SK-N-SH treated with all-trans-retinoic acid at 6 μM for 48 hours (cell line): ENCODE measurements at regions not wholly inside any gene's neighbourhood (a gene's known extent, or its start where the extent isn't known, plus 50 kb on each side); places are given as distances from the start of the nearest gene placed in this dataset.

Source experiments
- ATAC-seq: fragments of 200-7000 bp; cut with Tn5 transposase; 3 replicates; pipeline ENCODE4 v1.9.1; 2020; ENCODE audit warnings: mild to moderate bottlenecking, moderate library complexity
- ARNTL ChIP-seq: fragments of 450-650 bp; formaldehyde crosslinking; IDR thresholded peaks from 2 replicates; pipeline ENCODE4 v1.5.0; 2020; ENCODE audit warnings: low read depth, mild to moderate bottlenecking, moderate library complexity, borderline replicate concordance
- BACH2 ChIP-seq: fragments of 250-450 bp; sonication (Bioruptor Pico); IDR thresholded peaks from 2 replicates; pipeline ENCODE4 v1.9.0; 2021; ENCODE audit warnings: mild to moderate bottlenecking, borderline replicate concordance
- CREB5 ChIP-seq: fragments of 250-450 bp; sonication (Bioruptor Pico); IDR thresholded peaks from 2 replicates; pipeline ENCODE4 v1.5.1; 2020; ENCODE audit warnings: low read depth, mild to moderate bottlenecking, moderate library complexity
- CSDC2 ChIP-seq: fragments of 250-450 bp; sonication (Bioruptor Pico); IDR thresholded peaks from 2 replicates; pipeline ENCODE4 v1.5.0; 2020; ENCODE audit warnings: mild to moderate bottlenecking, moderate library complexity
- ESRRG ChIP-seq: fragments of 250-450 bp; sonication (Bioruptor Pico); IDR thresholded peaks from 2 replicates; pipeline ENCODE4 v1.6.1; 2021; ENCODE audit warnings: mild to moderate bottlenecking
- OSR1 ChIP-seq: fragments of 250-450 bp; sonication (Bioruptor Pico); IDR thresholded peaks from 2 replicates; pipeline ENCODE4 v1.8.0; 2022; ENCODE audit warnings: moderate library complexity, mild to moderate bottlenecking, inconsistent platforms
- PPARA ChIP-seq: fragments of 250-450 bp; sonication (Bioruptor Pico); IDR thresholded peaks from 2 replicates; pipeline ENCODE4 v1.5.0; 2020; ENCODE audit warnings: mild to moderate bottlenecking, borderline replicate concordance
- RARB ChIP-seq: fragments of 250-450 bp; sonication (Bioruptor Pico); IDR thresholded peaks from 2 replicates; pipeline ENCODE4 v1.8.0; 2021; ENCODE audit warnings: mild to moderate bottlenecking, moderate library complexity
- SNAI2 ChIP-seq: fragments of 250-450 bp; sonication (Bioruptor Pico); IDR thresholded peaks from 2 replicates; pipeline ENCODE4 v1.5.0; 2020; ENCODE audit warnings: mild to moderate bottlenecking, moderate library complexity
- TCF4 ChIP-seq: fragments of 250-450 bp; sonication (Bioruptor Pico); IDR thresholded peaks from 2 replicates; pipeline ENCODE4 v1.8.0; 2021; ENCODE audit warnings: mild to moderate bottlenecking, moderate library complexity, borderline replicate concordance
- ZC3H10 ChIP-seq: fragments of 250-450 bp; sonication (Bioruptor Pico); IDR thresholded peaks from 2 replicates; pipeline ENCODE4 v1.5.1; 2021; ENCODE audit warnings: mild to moderate bottlenecking, moderate library complexity
- ZFP3 ChIP-seq: fragments of 250-450 bp; sonication (Bioruptor Pico); IDR thresholded peaks from 2 replicates; pipeline ENCODE4 v1.5.0; 2020; ENCODE audit warnings: mild to moderate bottlenecking, moderate library complexity
- ZFP30 ChIP-seq: fragments of 450-650 bp; formaldehyde crosslinking; IDR thresholded peaks from 2 replicates; pipeline ENCODE4 v1.5.0; 2022; ENCODE audit warnings: mild to moderate bottlenecking, moderate library complexity
- ZNF565 ChIP-seq: fragments of 450-650 bp; formaldehyde crosslinking; conservative IDR thresholded peaks from 2 replicates; pipeline ENCODE4 v1.5.0; 2020; ENCODE audit warnings: low read depth, mild to moderate bottlenecking, moderate library complexity
- ZNF70 ChIP-seq: fragments of 450-650 bp; formaldehyde crosslinking; IDR thresholded peaks from 2 replicates; pipeline ENCODE4 v1.5.0; 2020; ENCODE audit warnings: mild to moderate bottlenecking, moderate library complexity
- ZNF8 ChIP-seq: fragments of 450-650 bp; formaldehyde crosslinking; IDR thresholded peaks from 2 replicates; pipeline ENCODE4 v1.5.0; 2020; ENCODE audit warnings: mild to moderate bottlenecking, moderate library complexity
- TF ChIP-seq, protein P1 (sequence below): fragments of 250-450 bp; sonication (Bioruptor Pico); IDR thresholded peaks from 2 replicates; pipeline ENCODE4 v1.5.0; 2020; ENCODE audit warnings: mild to moderate bottlenecking, moderate library complexity
- TF ChIP-seq, protein P2 (sequence below): fragments of 250-450 bp; sonication (Bioruptor Pico); IDR thresholded peaks from 2 replicates; pipeline ENCODE4 v1.5.1; 2021; ENCODE audit warnings: mild to moderate bottlenecking, moderate library complexity
- TF ChIP-seq, protein P3 (sequence below): fragments of 250-450 bp; sonication (Bioruptor Pico); IDR thresholded peaks from 2 replicates; pipeline ENCODE4 v1.8.0; 2021; ENCODE audit warnings: low read depth, mild to moderate bottlenecking, moderate library complexity, borderline replicate concordance

DNA sequence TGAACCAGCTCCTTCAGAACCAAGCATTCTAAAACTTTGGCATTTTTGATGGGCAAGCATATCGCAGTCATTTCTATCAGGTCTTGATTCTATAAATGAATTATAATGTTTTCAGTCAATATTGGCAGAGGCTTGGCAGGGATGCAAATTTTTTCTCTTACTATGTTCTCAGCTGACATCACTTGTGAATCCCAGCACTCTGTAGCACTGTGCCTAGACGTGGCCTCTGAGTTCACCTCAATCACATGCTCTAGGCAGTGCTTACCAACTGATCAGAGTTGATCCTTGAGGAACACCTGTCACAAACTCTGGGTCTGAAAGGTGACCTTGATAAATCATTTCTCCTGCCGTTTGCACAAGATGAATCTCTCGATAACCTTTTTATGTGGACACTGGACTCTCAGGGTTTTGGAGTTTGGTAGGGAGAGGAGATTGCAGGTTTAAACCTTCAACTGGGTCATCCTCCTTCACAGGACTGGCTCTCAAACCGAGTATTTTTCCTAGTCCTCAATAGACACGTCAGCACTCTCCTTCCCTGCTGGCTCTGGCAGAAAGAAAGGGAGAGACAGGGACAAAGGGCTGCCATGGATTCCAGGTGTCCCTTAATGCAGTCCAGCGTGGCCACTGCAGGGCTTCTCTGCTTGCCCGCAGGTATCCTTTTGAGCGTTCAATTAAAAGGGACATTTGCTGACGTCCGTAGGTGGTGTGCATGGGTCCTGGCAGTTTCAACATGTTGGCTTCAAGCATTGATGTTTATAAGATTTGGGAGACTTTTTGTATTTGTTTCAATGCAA is 222.3 kb upstream of the CMC1 start:
- TF ChIP-seq ZNF8 (CRISPR knock-in tag): no peak
- TF ChIP-seq PPARA (CRISPR knock-in tag): no peak
- TF ChIP-seq, protein P1, sequence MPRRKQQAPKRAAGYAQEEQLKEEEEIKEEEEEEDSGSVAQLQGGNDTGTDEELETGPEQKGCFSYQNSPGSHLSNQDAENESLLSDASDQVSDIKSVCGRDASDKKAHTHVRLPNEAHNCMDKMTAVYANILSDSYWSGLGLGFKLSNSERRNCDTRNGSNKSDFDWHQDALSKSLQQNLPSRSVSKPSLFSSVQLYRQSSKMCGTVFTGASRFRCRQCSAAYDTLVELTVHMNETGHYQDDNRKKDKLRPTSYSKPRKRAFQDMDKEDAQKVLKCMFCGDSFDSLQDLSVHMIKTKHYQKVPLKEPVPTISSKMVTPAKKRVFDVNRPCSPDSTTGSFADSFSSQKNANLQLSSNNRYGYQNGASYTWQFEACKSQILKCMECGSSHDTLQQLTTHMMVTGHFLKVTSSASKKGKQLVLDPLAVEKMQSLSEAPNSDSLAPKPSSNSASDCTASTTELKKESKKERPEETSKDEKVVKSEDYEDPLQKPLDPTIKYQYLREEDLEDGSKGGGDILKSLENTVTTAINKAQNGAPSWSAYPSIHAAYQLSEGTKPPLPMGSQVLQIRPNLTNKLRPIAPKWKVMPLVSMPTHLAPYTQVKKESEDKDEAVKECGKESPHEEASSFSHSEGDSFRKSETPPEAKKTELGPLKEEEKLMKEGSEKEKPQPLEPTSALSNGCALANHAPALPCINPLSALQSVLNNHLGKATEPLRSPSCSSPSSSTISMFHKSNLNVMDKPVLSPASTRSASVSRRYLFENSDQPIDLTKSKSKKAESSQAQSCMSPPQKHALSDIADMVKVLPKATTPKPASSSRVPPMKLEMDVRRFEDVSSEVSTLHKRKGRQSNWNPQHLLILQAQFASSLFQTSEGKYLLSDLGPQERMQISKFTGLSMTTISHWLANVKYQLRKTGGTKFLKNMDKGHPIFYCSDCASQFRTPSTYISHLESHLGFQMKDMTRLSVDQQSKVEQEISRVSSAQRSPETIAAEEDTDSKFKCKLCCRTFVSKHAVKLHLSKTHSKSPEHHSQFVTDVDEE (CRISPR knock-in tag): no peak
- no peak for TF ChIP-seq ARNTL (CRISPR knock-in tag)
- ATAC-seq: no peak

DNA sequence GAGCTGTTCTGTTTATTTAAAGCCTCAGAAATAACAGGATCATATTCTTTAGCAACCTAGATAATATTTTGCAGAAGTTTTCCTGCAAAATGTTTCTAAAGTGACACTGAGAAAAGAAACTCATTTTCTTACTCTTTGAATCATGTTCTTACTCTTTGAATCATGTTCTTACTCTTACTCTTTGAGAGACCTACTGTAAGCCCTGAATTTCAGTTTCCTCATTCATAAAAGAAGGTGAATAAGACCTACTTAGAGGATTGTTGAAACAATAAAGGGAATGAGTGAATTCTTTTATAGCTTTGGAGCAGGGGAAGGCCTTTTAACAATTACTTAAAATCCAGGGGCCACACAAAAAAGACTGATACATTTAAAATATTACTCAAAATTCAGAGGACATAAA is 221.7 kb upstream of the CMC1 start:
- TF ChIP-seq ZFP3 (no peak), ZNF70 (CRISPR knock-in tag) (no peak), CSDC2 (no peak)
- ATAC-seq: no peak

DNA sequence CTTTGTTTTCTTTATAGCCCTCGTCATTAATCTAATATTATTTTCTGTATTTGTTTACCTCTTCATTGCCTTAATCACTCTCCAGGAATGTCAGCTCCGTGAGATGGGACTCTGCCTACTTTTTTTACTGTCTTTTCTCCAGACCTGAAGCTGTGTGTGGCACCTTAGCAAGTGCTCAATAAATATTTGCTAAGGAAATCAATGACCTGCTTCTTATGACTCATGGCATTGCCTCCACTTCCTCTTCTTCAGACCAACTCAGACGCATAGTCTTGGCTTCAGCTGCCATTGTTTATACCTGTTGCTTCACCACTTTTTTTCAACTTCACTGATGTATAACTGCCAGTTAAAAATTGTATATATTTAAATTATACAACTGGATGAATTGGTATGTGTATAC is 218.5 kb upstream of the CMC1 start:
- no peak for ATAC-seq
- TF ChIP-seq ZC3H10 (CRISPR knock-in tag) (no peak), PPARA (CRISPR knock-in tag) (no peak), ZNF8 (CRISPR knock-in tag) (no peak), ESRRG (CRISPR knock-in tag) (no peak), CREB5 (CRISPR knock-in tag) (no peak), BACH2 (no peak)
- TF ChIP-seq, protein P1 (CRISPR knock-in tag): no peak

- ATAC-seq: no peak
- TF ChIP-seq OSR1 (CRISPR knock-in tag) (no peak), CREB5 (CRISPR knock-in tag) (no peak), BACH2 (no peak)
These were observed 212.9 kb upstream of the CMC1 start for GRCh38 chr3:28028554-28028953.

DNA sequence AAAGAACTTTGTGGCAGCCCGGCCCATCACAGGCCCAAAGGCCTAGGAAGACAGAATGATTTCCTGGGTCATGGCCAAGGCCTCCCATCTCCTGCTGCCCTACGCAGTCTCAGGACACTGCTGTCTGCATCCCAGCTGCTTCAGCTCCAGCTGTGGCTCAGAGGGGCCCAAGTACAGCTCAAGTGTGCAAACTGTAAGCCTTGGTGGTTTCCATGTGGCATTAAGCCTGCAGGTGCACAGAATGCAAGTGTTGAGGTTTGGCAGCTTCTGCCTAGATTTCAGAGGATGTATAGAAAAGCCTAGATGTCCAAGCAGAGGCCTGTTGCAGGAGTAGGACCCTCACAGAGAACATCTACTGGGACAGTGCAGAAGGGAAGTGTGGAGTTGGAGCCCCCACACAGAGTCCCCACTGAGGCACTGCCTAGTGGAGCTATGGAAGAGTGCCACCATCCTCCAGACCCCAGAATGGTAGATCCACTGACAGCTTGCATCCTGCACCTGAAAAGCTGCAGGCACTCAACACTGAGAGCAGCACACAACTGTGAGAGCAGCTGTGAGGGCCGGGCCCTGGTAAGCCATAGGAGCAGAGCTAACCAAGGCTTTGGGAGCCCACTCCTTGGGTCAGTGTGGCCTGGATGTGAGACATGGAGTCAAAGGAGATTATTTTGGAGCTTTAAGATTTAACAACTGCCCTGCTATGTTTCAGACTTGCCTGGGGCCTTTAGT is 208.2 kb upstream of the CMC1 start:
- ATAC-seq: no peak
- no peak for TF ChIP-seq SNAI2 (CRISPR knock-in tag)
- TF ChIP-seq ZNF8 (CRISPR knock-in tag): no peak
- TF ChIP-seq ARNTL (CRISPR knock-in tag): no peak
- TF ChIP-seq, protein P2, sequence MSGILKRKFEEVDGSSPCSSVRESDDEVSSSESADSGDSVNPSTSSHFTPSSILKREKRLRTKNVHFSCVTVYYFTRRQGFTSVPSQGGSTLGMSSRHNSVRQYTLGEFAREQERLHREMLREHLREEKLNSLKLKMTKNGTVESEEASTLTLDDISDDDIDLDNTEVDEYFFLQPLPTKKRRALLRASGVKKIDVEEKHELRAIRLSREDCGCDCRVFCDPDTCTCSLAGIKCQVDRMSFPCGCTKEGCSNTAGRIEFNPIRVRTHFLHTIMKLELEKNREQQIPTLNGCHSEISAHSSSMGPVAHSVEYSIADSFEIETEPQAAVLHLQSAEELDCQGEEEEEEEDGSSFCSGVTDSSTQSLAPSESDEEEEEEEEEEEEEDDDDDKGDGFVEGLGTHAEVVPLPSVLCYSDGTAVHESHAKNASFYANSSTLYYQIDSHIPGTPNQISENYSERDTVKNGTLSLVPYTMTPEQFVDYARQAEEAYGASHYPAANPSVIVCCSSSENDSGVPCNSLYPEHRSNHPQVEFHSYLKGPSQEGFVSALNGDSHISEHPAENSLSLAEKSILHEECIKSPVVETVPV (CRISPR knock-in tag): no peak
- no peak for TF ChIP-seq OSR1 (CRISPR knock-in tag)
- TF ChIP-seq ZNF565 (CRISPR knock-in tag): no peak
- TF ChIP-seq ZFP30 (CRISPR knock-in tag): no peak
- TF ChIP-seq, protein P3, sequence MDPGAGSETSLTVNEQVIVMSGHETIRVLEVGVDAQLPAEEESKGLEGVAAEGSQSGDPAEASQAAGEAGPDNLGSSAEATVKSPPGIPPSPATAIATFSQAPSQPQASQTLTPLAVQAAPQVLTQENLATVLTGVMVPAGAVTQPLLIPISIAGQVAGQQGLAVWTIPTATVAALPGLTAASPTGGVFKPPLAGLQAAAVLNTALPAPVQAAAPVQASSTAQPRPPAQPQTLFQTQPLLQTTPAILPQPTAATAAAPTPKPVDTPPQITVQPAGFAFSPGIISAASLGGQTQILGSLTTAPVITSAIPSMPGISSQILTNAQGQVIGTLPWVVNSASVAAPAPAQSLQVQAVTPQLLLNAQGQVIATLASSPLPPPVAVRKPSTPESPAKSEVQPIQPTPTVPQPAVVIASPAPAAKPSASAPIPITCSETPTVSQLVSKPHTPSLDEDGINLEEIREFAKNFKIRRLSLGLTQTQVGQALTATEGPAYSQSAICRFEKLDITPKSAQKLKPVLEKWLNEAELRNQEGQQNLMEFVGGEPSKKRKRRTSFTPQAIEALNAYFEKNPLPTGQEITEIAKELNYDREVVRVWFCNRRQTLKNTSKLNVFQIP: no peak
- TF ChIP-seq RARB: no peak
- no peak for TF ChIP-seq TCF4 (CRISPR knock-in tag)
- no peak for TF ChIP-seq CSDC2
- TF ChIP-seq PPARA (CRISPR knock-in tag): no peak
- TF ChIP-seq ESRRG (CRISPR knock-in tag): no peak
- TF ChIP-seq BACH2: no peak
